Ovary (tissue), 3 donors: ENCODE measurements at regions not wholly inside any gene's neighbourhood (a gene's known extent, or its start where the extent isn't known, plus 50 kb on each side); places are given as distances from the start of the nearest gene placed in this dataset.

ENCODE experiments used
- CTCF ChIP-seq, 3 donors: fragments of 450-650 bp in 2 of 3; fragments of 200-600 bp in 1 of 3; IDR thresholded peaks; one replicate each; pipeline versions ENCODE4 v1.5.1 to v1.8.0; 2016 to 2022; ENCODE audit warnings: antibody characterized with exemption in 3 of 3, mild to moderate bottlenecking in 1 of 3
- POLR2A ChIP-seq: fragments of 450-650 bp; IDR thresholded peaks from one replicate; pipeline ENCODE4 v1.6.1; 2017; ENCODE audit warnings: antibody characterized with exemption, mild to moderate bottlenecking, moderate library complexity
- donor health status: DM: no; HTN: no; CAD: no.

- TF ChIP-seq CTCF (IDR thresholded peaks at IDR 0.05) (no peak), POLR2A (no peak)
Measured at GRCh38 chr2:203799908-203800307, 67.7 kb upstream of the CTLA4 start.
